ENCODE measurements at regions not wholly inside any gene's neighbourhood (a gene's known extent, or its start where the extent isn't known, plus 50 kb on each side); places are given as distances from the start of the nearest gene placed in this dataset.

GRCh38 chr2:156181208-156181607, 151.3 kb downstream of the NR4A2 start (continued):
- TF ChIP-seq ZNF407 (IDR thresholded peaks at IDR 0.05; ENCODE audit: low read depth), result no peak
- no peak for TF ChIP-seq ZC3H11A (IDR thresholded peaks at IDR 0.05; ENCODE audit: low read depth, low read length)
- no peak for TF ChIP-seq POLR2H (tag; IDR thresholded peaks at IDR 0.05; ENCODE audit: low read depth)
- no peak for TF ChIP-seq TBP (optimal IDR thresholded peaks at IDR 0.05; ENCODE audit: low read depth, low read length)
- no peak for TF ChIP-seq ZNF134 (CRISPR knock-in tag; conservative IDR thresholded peaks at IDR 0.05)
- TF ChIP-seq HMGXB4 (CRISPR knock-in tag; IDR thresholded peaks at IDR 0.05), result no peak
- no peak for TF ChIP-seq ZNF551 (CRISPR knock-in tag; IDR thresholded peaks at IDR 0.05)
- TF ChIP-seq KAT8 (IDR thresholded peaks at IDR 0.05; ENCODE audit: low read depth), result no peak

Data from K562 (cell line).